Sigmoid colon (tissue), 4 donors: ENCODE measurements at regions not wholly inside any gene's neighbourhood (a gene's known extent, or its start where the extent isn't known, plus 50 kb on each side); places are given as distances from the start of the nearest gene placed in this dataset.

ENCODE experiments used
- POLR2A ChIP-seq, 2 donors: fragments of 450-650 bp; IDR thresholded peaks; one replicate each; pipeline ENCODE4 v1.6.1; 2016; ENCODE audit warnings: antibody characterized with exemption in 2 of 2, mild to moderate bottlenecking in 2 of 2, moderate library complexity in 2 of 2
- POLR2AphosphoS5 ChIP-seq, 4 donors: sonication (generic); formaldehyde crosslinking; IDR thresholded peaks; one replicate each; pipeline ENCODE4 v1.6.1; 2017; ENCODE audit warnings: antibody characterized with exemption in 4 of 4

DNA sequence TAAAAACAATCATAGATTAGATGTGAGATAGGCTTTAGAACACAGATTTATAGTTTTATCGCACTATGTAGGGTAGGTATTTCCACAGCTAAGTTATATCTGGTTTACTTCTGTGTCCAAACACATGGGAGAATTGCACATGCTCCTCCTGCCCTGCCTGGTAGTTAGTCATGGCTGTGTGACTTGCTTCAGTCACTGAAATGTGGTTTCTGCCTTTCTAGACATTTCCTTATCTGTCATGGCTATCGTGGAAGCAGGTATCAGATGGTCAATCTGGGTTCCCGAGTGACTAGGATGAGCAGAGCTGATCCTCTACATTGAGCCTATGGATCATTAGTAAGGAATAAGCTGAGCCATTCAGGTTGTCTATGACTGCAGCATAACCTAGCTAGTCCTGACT is 117.8 kb upstream of the GMDS start:
- TF ChIP-seq POLR2A (IDR thresholded peaks at IDR 0.05) (no peak), POLR2AphosphoS5 (IDR thresholded peaks at IDR 0.05) (no peak)
